Ovary (tissue), 7 donors: ENCODE measurements at regions not wholly inside any gene's neighbourhood (a gene's known extent, or its start where the extent isn't known, plus 50 kb on each side); places are given as distances from the start of the nearest gene placed in this dataset.

Experiments used
- DNase-seq, 5 donors: peaks; one replicate each; pipeline ENCODE4 v3.0.0-alpha.2; 2019 to 2020
- H3K27ac ChIP-seq, 2 donors: fragments of 200-600 bp; one replicate each; pipeline versions ENCODE4 v1.5.1 to v1.8.0; 2019 to 2022
- H3K27me3 ChIP-seq: fragments of 200-600 bp; one replicate; pipeline ENCODE4 v1.8.0; 2022
- H3K36me3 ChIP-seq: fragments of 200-600 bp; sonication (generic); one replicate; pipeline ENCODE4 v1.5.1; 2019
- H3K4me1 ChIP-seq: one replicate; pipeline ENCODE4 v1.8.1; 2013; ENCODE audit warnings: mild to moderate bottlenecking, moderate library complexity; ENCODE audit not compliant: insufficient read depth
- H3K4me3 ChIP-seq: fragments of 200-600 bp; sonication (generic); one replicate; pipeline ENCODE4 v1.5.1; 2017
- H3K9me3 ChIP-seq, 2 donors: fragments of 200-600 bp in 1 of 2; sonication (generic) in 1 of 2; one replicate each; pipeline versions ENCODE4 v1.5.1 to v1.8.1; 2013 to 2019; ENCODE audit warnings: mild to moderate bottlenecking in 1 of 2, moderate library complexity in 1 of 2
- EP300 ChIP-seq: sonication (generic); formaldehyde crosslinking; IDR thresholded peaks from one replicate; pipeline ENCODE4 v1.6.1; 2017; ENCODE audit warnings: antibody characterized with exemption
- POLR2A ChIP-seq: fragments of 450-650 bp; IDR thresholded peaks from one replicate; pipeline ENCODE4 v1.6.1; 2017; ENCODE audit warnings: antibody characterized with exemption, mild to moderate bottlenecking, moderate library complexity
- WGBS, 3 donors: extraction: QIAGEN DNeasy Blood & Tissue Kit in 1 of 3; methylation state at CpG; one replicate each; pipeline versions ENCODE4 v1.1.5 to v1.1.7; 2013 to 2017; 5-methylcytosine and 5-hydroxymethylcytosine counted together
- intact Hi-C, 4 donors: fragments of 100-400 bp; cut with DNase I; formaldehyde crosslinking; loops; one replicate each; pipeline versions ENCODE4 v1.11.0 to v1.15.1; 2022 to 2023
- TF ChIP-seq, protein P1 (sequence below), 3 donors: fragments of 450-650 bp in 2 of 3; fragments of 200-600 bp in 1 of 3; IDR thresholded peaks; one replicate each; pipeline versions ENCODE4 v1.5.1 to v1.8.0; 2016 to 2022; ENCODE audit warnings: antibody characterized with exemption in 3 of 3, mild to moderate bottlenecking in 1 of 3
- donor health status: DM: no; HTN: no; CAD: no; lungs with moderate emphysema.
- donor health status: DM: no; HTN: no; CAD: no.
- donor health status: Bipolar disorder and iron deficiency.
- donor health status: DM: no; HTN: no; CAD: no.
- donor health status: DM: yes; HTN: yes; CAD: no.

GRCh38 chr5:145223582-145223981, 611.6 kb downstream of the PRELID2 start:
- no peak for DNase-seq
- intact Hi-C loops: no loop called here
- Histone ChIP-seq H3K27me3 (no peaks in the 10 kb centered on the region), H3K9me3 (no peaks in the 10 kb centered on the region), H3K4me1 (no peaks in the 10 kb centered on the region), H3K27ac (no peak overlapping the region), H3K36me3 (no peaks in the 10 kb centered on the region), H3K4me3 (no peak overlapping the region)
- whole genome bisulfite sequencing, 3 donors: 87 to 91% (median 90%) methylated on average over 3 of the region's 3 CpGs
- TF ChIP-seq POLR2A (no peak), EP300 (no peak)
- TF ChIP-seq, protein P1, sequence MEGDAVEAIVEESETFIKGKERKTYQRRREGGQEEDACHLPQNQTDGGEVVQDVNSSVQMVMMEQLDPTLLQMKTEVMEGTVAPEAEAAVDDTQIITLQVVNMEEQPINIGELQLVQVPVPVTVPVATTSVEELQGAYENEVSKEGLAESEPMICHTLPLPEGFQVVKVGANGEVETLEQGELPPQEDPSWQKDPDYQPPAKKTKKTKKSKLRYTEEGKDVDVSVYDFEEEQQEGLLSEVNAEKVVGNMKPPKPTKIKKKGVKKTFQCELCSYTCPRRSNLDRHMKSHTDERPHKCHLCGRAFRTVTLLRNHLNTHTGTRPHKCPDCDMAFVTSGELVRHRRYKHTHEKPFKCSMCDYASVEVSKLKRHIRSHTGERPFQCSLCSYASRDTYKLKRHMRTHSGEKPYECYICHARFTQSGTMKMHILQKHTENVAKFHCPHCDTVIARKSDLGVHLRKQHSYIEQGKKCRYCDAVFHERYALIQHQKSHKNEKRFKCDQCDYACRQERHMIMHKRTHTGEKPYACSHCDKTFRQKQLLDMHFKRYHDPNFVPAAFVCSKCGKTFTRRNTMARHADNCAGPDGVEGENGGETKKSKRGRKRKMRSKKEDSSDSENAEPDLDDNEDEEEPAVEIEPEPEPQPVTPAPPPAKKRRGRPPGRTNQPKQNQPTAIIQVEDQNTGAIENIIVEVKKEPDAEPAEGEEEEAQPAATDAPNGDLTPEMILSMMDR (IDR thresholded peaks at IDR 0.05): no peak

DNA sequence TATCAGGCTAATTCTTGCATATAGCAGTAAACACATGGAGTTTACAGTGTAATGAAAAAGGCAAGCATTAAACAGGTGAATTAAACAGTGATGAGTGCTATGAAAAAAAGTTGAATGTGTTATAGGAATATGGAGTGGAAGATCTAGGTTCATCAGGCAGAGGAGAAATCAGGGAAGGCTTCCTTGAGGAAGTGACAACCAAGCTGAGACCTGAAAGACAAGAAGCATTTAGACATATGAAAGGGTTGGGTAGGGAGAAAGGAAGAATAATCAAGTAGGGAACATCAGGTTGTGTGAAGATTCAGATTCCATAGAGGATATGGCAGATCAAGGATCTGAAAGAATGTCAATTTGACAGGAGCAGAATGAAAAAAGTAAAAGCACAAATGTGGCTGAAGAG, 612.5 kb downstream of the PRELID2 start:
- intact Hi-C loops: no loop called here
- Histone ChIP-seq H3K4me1 (no peaks in the 10 kb centered on the region), H3K36me3 (no peaks in the 10 kb centered on the region), H3K27me3 (no peaks in the 10 kb centered on the region), H3K27ac (no peak overlapping the region), H3K9me3 (no peaks in the 10 kb centered on the region), H3K4me3 (no peak overlapping the region)
- no peak for DNase-seq
- TF ChIP-seq EP300: no peak
- TF ChIP-seq, protein P1 (IDR thresholded peaks at IDR 0.05): no peak
- TF ChIP-seq POLR2A: no peak

- DNase-seq: no peak
- Histone ChIP-seq H3K27ac (no peak overlapping the region), H3K36me3 (no peaks in the 10 kb centered on the region), H3K4me3 (no peak overlapping the region), H3K27me3 (no peaks in the 10 kb centered on the region), H3K4me1 (no peaks in the 10 kb centered on the region), H3K9me3 (no peaks in the 10 kb centered on the region)
- TF ChIP-seq POLR2A (no peak), EP300 (no peak)
- TF ChIP-seq, protein P1 (IDR thresholded peaks at IDR 0.05): no peak
- intact Hi-C loops: no loop called here
- WGBS, 3 donors: 95 to 100% (median 95%) methylated on average over 1 of the region's 1 CpG
Measured at GRCh38 chr5:145221416-145221815, 613.7 kb downstream of the PRELID2 start.

DNA sequence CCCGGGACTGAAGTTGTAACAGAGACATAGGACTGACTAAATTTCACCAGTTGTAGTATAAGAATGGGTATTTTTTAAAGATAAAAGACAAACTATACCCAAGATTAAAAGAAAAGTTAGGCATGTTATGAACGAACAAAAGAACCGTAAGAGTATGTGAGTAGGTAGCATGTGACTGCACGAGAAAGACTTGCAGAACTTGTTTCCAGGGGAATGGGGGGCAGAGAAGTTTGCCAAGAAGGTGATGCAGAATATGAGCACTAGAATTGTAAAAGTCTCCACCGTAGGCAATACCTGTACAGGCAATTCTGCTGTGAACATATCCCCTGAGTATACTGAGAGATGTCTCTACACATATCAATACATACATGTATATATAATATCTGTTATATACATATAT, 614.7 kb downstream of the PRELID2 start:
- DNase-seq: no peak
- Histone ChIP-seq H3K27ac (no peak overlapping the region), H3K9me3 (no peaks in the 10 kb centered on the region), H3K4me1 (no peaks in the 10 kb centered on the region), H3K36me3 (no peaks in the 10 kb centered on the region), H3K4me3 (no peak overlapping the region), H3K27me3 (no peaks in the 10 kb centered on the region)
- TF ChIP-seq EP300: no peak
- TF ChIP-seq, protein P1 (IDR thresholded peaks at IDR 0.05): no peak
- no peak for TF ChIP-seq POLR2A
- intact Hi-C loops: no loop called here
- 85 to 95% (median 90%) methylated on average over 5 of the region's 5 CpGs for WGBS, 3 donors

DNA sequence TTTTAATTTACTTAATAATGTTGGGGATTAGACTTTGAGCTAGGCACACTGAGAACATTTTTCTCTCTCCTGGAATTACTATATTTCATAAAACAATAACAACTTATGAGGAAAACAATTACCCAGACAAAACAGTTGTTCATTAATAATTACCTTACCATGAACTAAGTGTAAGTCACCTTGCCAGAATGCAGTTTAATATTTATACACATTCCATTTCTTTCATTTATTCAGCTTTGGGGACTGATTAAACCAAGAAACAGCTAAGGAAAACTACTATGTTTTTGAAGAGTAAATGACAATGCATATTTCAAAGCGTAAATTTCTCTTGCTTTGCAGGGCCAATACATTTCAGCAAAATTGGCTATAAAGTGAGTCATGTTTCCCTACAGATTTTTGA, 616.2 kb downstream of the PRELID2 start:
- 79 to 94% (median 83%) methylated on average over 1 of the region's 1 CpG for WGBS, 3 donors
- DNase-seq: no peak
- TF ChIP-seq, protein P1 (IDR thresholded peaks at IDR 0.05): no peak
- TF ChIP-seq EP300: no peak
- no peak for TF ChIP-seq POLR2A
- Histone ChIP-seq H3K27ac (no peak overlapping the region), H3K27me3 (no peaks in the 10 kb centered on the region), H3K36me3 (no peaks in the 10 kb centered on the region), H3K4me3 (no peak overlapping the region), H3K4me1 (no peaks in the 10 kb centered on the region), H3K9me3 (no peaks in the 10 kb centered on the region)
- intact Hi-C loops: no loop called here
